ENCODE measurements at regions not wholly inside any gene's neighbourhood (a gene's known extent, or its start where the extent isn't known, plus 50 kb on each side); places are given as distances from the start of the nearest gene placed in this dataset.

DNA sequence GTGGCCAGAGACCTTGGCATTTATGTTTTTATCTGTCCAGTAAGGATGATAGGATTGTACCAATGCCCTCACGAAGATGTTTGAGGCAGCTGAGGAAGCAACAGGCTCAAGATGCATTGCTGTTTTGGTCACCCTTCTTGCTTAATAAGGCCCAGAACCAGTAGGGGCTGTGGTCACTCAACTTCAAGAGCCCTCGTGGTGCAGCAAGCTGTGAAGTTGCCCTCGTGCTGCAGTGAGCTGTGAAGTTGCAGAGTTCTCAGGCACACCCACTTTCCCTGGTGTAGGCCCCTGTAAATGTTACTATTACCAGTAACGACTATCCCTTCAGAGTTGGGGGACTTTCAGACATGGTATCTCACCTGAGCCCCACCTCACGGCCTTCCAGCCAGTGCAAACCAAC is 207.6 kb upstream of the LYZL1 start:
- TF ChIP-seq, protein P1, sequence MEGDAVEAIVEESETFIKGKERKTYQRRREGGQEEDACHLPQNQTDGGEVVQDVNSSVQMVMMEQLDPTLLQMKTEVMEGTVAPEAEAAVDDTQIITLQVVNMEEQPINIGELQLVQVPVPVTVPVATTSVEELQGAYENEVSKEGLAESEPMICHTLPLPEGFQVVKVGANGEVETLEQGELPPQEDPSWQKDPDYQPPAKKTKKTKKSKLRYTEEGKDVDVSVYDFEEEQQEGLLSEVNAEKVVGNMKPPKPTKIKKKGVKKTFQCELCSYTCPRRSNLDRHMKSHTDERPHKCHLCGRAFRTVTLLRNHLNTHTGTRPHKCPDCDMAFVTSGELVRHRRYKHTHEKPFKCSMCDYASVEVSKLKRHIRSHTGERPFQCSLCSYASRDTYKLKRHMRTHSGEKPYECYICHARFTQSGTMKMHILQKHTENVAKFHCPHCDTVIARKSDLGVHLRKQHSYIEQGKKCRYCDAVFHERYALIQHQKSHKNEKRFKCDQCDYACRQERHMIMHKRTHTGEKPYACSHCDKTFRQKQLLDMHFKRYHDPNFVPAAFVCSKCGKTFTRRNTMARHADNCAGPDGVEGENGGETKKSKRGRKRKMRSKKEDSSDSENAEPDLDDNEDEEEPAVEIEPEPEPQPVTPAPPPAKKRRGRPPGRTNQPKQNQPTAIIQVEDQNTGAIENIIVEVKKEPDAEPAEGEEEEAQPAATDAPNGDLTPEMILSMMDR (optimal IDR thresholded peaks at IDR 0.05 in 1 of 3, IDR thresholded peaks at IDR 0.05 in 1 of 3, conservative IDR thresholded peaks at IDR 0.05 in 1 of 3; ENCODE audit: extremely low read depth in 1 of 3, insufficient read depth in 2 of 3, low read length in 3 of 3): no peak
- TF ChIP-seq EZH2 (IDR thresholded peaks at IDR 0.05; ENCODE audit: low read length): no peak
- Histone ChIP-seq H3K9ac (ENCODE audit: control insufficient read depth, extremely low read depth, insufficient read depth, low read length) (no peak overlapping the region), H3K36me3 (ENCODE audit: control insufficient read depth in 2 of 2, extremely low read depth in 1 of 2, insufficient read depth in 2 of 2, low read length in 2 of 2) (no peaks in the 10 kb centered on the region), H3K4me3 (ENCODE audit: control insufficient read depth in 2 of 3, extremely low read depth in 1 of 3, insufficient read depth in 2 of 3, low read depth in 1 of 3, low read length in 3 of 3) (no peak overlapping the region), H2AFZ (ENCODE audit: control insufficient read depth, low read length) (no peak overlapping the region), H3K79me2 (ENCODE audit: control insufficient read depth, insufficient read depth, low read length) (no peaks in the 10 kb centered on the region), H3K27ac (ENCODE audit: control insufficient read depth, insufficient read depth, low read length) (no peak overlapping the region), H3K27me3 (ENCODE audit: control insufficient read depth, extremely low read depth, insufficient read depth, low read length) (no peaks in the 10 kb centered on the region), H3K4me1 (ENCODE audit: control insufficient read depth, extremely low read depth, insufficient read depth, low read length) (no peaks in the 10 kb centered on the region), H3K4me2 (ENCODE audit: control insufficient read depth, extremely low read depth, insufficient read depth, low read depth, low read length) (no peak overlapping the region), H3K9me1 (ENCODE audit: control insufficient read depth, extremely low read depth, insufficient read depth, low read length) (no peaks in the 10 kb centered on the region), H4K20me1 (ENCODE audit: control insufficient read depth, extremely low read depth, insufficient read depth, low read length) (no peaks in the 10 kb centered on the region), H3K9me3 (ENCODE audit: control insufficient read depth, low read depth, low read length) (no peaks in the 10 kb centered on the region)
- FAIRE-seq: no peak
- dilution Hi-C loops (cut with MboI; ENCODE audit: extremely low pct_ligation_motif_present, low sequenced_read_pairs): no loop called here
- DNase-seq (ENCODE audit: low read depth, low spot score): no peak

DNA sequence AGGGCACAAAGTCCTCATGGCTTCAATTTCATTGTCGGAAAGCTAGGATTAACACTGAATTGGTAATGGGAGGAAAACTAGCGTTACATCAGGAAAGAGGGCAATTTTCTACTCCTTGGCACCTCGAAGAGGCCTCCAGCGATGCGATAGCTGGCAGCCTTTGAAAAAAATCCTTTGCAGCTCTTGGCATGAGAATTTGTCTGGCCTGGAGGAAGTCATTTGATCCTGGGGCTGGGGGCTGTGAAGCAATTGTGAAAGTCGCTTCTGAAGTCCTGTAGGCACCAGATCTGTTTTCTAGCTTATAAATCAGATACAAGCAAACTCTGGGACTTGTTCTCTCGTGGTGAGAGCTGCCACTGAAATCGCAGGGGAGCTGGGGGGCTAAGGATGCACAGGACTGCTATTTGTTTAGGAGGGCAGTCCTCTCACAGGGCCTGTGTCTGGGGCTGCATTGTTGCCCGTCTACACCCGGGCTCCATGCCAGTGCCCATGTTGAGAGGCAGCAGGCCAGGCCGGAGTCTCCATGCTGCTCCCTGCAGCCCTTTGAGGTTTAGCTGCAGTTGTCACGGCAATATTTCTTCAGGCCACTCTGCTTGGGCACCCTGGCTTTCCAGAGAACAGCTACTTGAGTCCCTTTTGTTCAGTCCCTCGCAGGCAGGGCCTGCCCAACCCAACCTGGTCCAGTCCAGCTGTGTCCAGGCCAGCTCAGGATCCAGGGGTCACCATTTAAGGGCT is 206.8 kb upstream of the LYZL1 start:
- H3K4me3 ChIP-seq (ENCODE audit: control insufficient read depth in 2 of 3, extremely low read depth in 1 of 3, insufficient read depth in 2 of 3, low read depth in 1 of 3, low read length in 3 of 3): no peak overlapping the region
- H3K9me1 ChIP-seq (ENCODE audit: control insufficient read depth, extremely low read depth, insufficient read depth, low read length): no peaks in the 10 kb centered on the region
- H3K27me3 ChIP-seq (ENCODE audit: control insufficient read depth, extremely low read depth, insufficient read depth, low read length): no peaks in the 10 kb centered on the region
- dilution Hi-C loops (cut with MboI; ENCODE audit: extremely low pct_ligation_motif_present, low sequenced_read_pairs): no loop called here
- no peaks in the 10 kb centered on the region for H4K20me1 ChIP-seq (ENCODE audit: control insufficient read depth, extremely low read depth, insufficient read depth, low read length)
- H3K9ac ChIP-seq (ENCODE audit: control insufficient read depth, extremely low read depth, insufficient read depth, low read length): no peak overlapping the region
- no peak for DNase-seq (ENCODE audit: low read depth, low spot score)
- no peaks in the 10 kb centered on the region for H3K36me3 ChIP-seq (ENCODE audit: control insufficient read depth in 2 of 2, extremely low read depth in 1 of 2, insufficient read depth in 2 of 2, low read length in 2 of 2)
- no peaks in the 10 kb centered on the region for H3K79me2 ChIP-seq (ENCODE audit: control insufficient read depth, insufficient read depth, low read length)
- H3K4me2 ChIP-seq (ENCODE audit: control insufficient read depth, extremely low read depth, insufficient read depth, low read depth, low read length): no peak overlapping the region
- H3K27ac ChIP-seq (ENCODE audit: control insufficient read depth, insufficient read depth, low read length): no peak overlapping the region
- no peak for TF ChIP-seq EZH2 (IDR thresholded peaks at IDR 0.05; ENCODE audit: low read length)
- TF ChIP-seq, protein P1 (optimal IDR thresholded peaks at IDR 0.05 in 1 of 3, IDR thresholded peaks at IDR 0.05 in 1 of 3, conservative IDR thresholded peaks at IDR 0.05 in 1 of 3; ENCODE audit: extremely low read depth in 1 of 3, insufficient read depth in 2 of 3, low read length in 3 of 3): no peak
- H2AFZ ChIP-seq (ENCODE audit: control insufficient read depth, low read length): no peak overlapping the region
- H3K4me1 ChIP-seq (ENCODE audit: control insufficient read depth, extremely low read depth, insufficient read depth, low read length): no peaks in the 10 kb centered on the region
- no peak for FAIRE-seq
- no peaks in the 10 kb centered on the region for H3K9me3 ChIP-seq (ENCODE audit: control insufficient read depth, low read depth, low read length)
